SH-SY5Y (cell line): ENCODE measurements at regions not wholly inside any gene's neighbourhood (a gene's known extent, or its start where the extent isn't known, plus 50 kb on each side); places are given as distances from the start of the nearest gene placed in this dataset.

Source experiments
- GATA2 ChIP-seq: IDR thresholded peaks from 2 replicates; pipeline ENCODE4 v1.6.1; 2011; ENCODE audit warnings: mild to moderate bottlenecking, low read depth, low read length
- GATA3 ChIP-seq: IDR thresholded peaks from 2 replicates; pipeline ENCODE4 v1.6.1; 2011; ENCODE audit warnings: low read depth, mild to moderate bottlenecking, low read length, moderate library complexity

GRCh38 chr17:74119049-74119580 lies 84.4 kb upstream of the RPL38 start:
- TF ChIP-seq GATA2 (no peak), GATA3 (no peak)
